HCEC 1CT (cell line): ENCODE measurements at regions not wholly inside any gene's neighbourhood (a gene's known extent, or its start where the extent isn't known, plus 50 kb on each side); places are given as distances from the start of the nearest gene placed in this dataset.
A peak's percentile ranks its signal among the peaks of the same experiment; 100 is the strongest.

Experiments used
- DNase-seq: peaks from one replicate; pipeline ENCODE4 v3.0.0-alpha.2; 2017

GRCh38 chr6:169838346-169839028, 87.1 kb downstream of the ERMARD start:
- DNase-seq, result no peak

GRCh38 chr6:169837529-169838250, 86.3 kb downstream of the ERMARD start:
- DNase-seq, result no peak

GRCh38 chr6:169833258-169833794, 81.9 kb downstream of the ERMARD start:
- DNase-seq, result no peak

- DNase-seq, result no peak
Observed at GRCh38 chr6:169832247-169832948, 81.0 kb downstream of the ERMARD start.

GRCh38 chr6:169831450-169832246, 80.2 kb downstream of the ERMARD start:
- peak; percentile 24 for DNase-seq
